ENCODE measurements at regions not wholly inside any gene's neighbourhood (a gene's known extent, or its start where the extent isn't known, plus 50 kb on each side); places are given as distances from the start of the nearest gene placed in this dataset.

DNA sequence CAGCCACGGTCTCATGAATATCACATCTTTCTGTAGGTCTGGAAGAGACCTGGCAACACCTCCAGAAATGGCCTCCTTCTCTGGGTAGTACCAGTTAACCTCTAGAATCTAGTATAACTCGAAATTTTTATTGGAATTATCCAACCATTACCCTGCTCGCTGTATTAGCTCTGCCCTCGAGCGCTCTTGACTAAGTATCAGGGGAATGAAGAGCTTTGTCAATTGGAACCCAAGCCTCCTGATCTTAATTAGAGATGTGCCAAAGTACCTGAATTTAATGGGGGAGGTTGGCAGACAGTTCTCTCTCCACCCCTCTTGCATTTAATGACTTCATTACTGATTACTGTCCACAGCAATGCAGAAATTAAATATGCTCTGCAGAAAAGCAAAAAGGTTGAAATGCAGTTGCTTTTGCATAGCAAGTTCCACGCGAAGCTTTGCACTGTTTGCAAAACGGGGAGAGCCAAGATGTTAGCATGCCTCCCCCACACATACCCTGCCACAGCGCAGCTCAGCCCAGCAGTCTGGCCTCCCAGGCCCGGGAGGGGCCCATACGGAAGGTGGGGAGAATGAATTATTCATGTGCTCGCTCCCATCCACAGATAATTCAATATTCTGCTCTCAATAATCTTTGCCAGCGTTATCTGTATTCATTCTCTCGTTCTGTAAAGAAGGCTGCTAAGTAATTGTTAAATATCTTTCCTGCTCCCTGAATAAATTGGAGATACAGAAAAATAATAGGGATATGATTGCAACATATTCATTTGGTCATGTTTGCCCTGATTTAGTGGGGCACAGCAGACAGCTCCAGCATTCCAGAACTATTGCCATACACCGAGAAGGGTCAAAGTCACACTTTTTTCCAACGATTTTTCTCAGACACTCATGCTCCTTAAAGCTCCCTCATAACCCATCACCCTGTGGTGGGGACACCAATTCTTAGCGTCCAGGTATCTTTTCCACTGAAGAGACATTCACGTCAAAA, 305.8 kb downstream of the CDH26 start (continued):
- TF ChIP-seq NRF1 (IDR thresholded peaks at IDR 0.05; ENCODE audit: low read depth, low read length), result no peak
- no peak for TF ChIP-seq POU5F1 (IDR thresholded peaks at IDR 0.05; ENCODE audit: low read depth, low read length)
- no peak for TF ChIP-seq CHD7 (IDR thresholded peaks at IDR 0.05; ENCODE audit: insufficient replicate concordance, low read length)

Measured in H1 (cell line).